Pancreas (tissue), 10 donors: ENCODE measurements at regions not wholly inside any gene's neighbourhood (a gene's known extent, or its start where the extent isn't known, plus 50 kb on each side); places are given as distances from the start of the nearest gene placed in this dataset.

ENCODE experiments used
- ATAC-seq, 4 donors: fragments of 200-7000 bp; cut with Tn5 transposase; one replicate each; pipeline versions ENCODE4 v1.8.0 to v1.9.1; 2020; ENCODE audit warnings: mild to moderate bottlenecking in 4 of 4, moderate library complexity in 4 of 4
- DNase-seq, 6 donors: peaks; one replicate each; pipeline ENCODE4 v3.0.0-alpha.2; 2020
- FAIRE-seq: peaks from 2 replicates; lab custom pipeline; 2012; peaks lifted over from hg19 to GRCh38; lab: Jason Lieb, UNC
- H3K27ac ChIP-seq, 4 donors: fragments of 200-600 bp; sonication (generic); 1 replicate in 3 of 4; 2 replicates in 1 of 4; pipeline versions ENCODE4 v1.5.0 to v1.8.0; 2020
- H3K27me3 ChIP-seq, 4 donors: fragments of 200-600 bp; one replicate each; pipeline ENCODE4 v1.8.0; 2021
- H3K36me3 ChIP-seq, 3 donors: fragments of 200-600 bp; sonication (generic) in 1 of 3; one replicate each; pipeline versions ENCODE4 v1.5.0 to v1.8.0; 2020 to 2021
- H3K4me1 ChIP-seq, 3 donors: fragments of 200-600 bp; one replicate each; pipeline ENCODE4 v1.8.0; 2021
- H3K4me3 ChIP-seq, 4 donors: fragments of 200-600 bp; sonication (generic) in 2 of 4; one replicate each; pipeline versions ENCODE4 v1.5.0 to v1.8.0; 2020 to 2021
- H3K9me3 ChIP-seq, 4 donors: fragments of 200-600 bp; one replicate each; pipeline ENCODE4 v1.8.0; 2021
- CTCF ChIP-seq, 4 donors: fragments of 200-600 bp; sonication (generic) in 3 of 4; IDR thresholded peaks; one replicate each; pipeline versions ENCODE4 v1.5.0 to v1.8.0; 2021; ENCODE audit warnings: antibody characterized with exemption in 4 of 4
- WGBS, 2 donors: extraction: QIAGEN DNeasy Blood & Tissue Kit; methylation state at CpG; one replicate each; pipeline ENCODE4 v1.1.7; 2013; 5-methylcytosine and 5-hydroxymethylcytosine counted together
- intact Hi-C, 3 donors: fragments of 100-400 bp; cut with DNase I; formaldehyde crosslinking; loops; one replicate each; pipeline versions ENCODE4 v1.11.1 to v1.14.2; 2022
- donor health status: healthy with polysubstance abuse.
- donor health status: DM: no; HTN: no; CAD: no; lungs with moderate emphysema.
- donor health status: DM: no; HTN: no; CAD: no.
- donor health status: control.
- donor health status: control.
- donor health status: Bipolar disorder and iron deficiency.
- donor health status: DM: yes; HTN: yes; CAD: no.
- donor health status: DM: no; HTN: no; CAD: no.
- donor health status: DM: no; HTN: no; CAD: no.
- donor health status: DM: yes; HTN: yes; CAD: no.

DNA sequence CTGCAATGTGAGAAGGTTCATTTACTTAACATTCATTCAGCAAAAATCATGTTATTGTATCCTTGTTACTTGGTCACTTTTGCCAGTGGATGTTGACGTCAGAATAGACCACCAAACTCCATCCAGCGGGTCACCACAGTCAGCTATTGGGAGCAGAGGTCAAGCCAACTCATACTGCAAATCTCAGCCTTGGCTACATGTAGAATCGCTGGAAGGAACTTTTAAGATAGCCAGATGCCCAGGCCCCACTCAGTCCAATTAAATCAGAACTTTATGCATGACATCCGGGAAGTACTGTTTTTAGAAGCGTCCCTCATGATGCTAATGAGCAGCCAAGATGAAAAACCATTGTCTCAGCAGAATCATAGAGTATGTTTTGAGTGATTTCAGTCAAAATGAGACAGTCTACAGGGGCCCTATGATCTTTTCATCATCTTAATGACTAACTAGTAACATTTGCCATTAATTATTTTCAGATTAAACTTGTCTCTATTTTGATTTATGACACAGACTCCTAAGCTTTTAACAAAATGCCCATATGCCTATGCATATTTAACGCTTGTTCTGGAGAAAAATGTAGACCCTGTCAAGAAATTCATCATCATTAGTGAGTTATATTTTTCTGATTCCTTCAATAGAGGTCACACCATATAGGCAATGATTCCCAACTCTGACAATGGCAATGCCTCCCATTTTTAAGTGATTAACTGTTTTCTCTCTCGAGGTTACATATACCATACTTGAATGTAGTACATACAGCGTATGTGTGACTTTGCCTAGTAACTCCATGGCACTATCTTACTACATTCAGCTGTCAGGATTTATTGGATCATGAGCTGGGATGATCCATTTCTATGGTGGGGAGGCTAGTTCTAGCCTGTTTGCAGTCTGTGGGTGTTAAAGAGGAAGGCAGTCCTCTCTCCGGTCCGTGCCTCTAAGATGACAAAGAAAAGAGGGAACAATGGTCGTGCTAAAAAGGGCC is 63.7 kb upstream of the CCBE1 start:
- no peaks in the 10 kb centered on the region for H3K36me3 ChIP-seq
- H3K4me3 ChIP-seq: no peak overlapping the region
- no peak for DNase-seq
- intact Hi-C loops: no loop called here
- no peak overlapping the region for H3K27ac ChIP-seq
- H3K9me3 ChIP-seq: no peaks in the 10 kb centered on the region
- 67 to 79% methylated on average over 11 of the region's 11 CpGs for WGBS, 2 donors
- H3K27me3 ChIP-seq: no peaks in the 10 kb centered on the region
- no peaks in the 10 kb centered on the region for H3K4me1 ChIP-seq
- FAIRE-seq: no peak
- TF ChIP-seq CTCF (IDR thresholded peaks at IDR 0.05): no peak
- ATAC-seq: no peak

GRCh38 chr18:59760212-59760611 is 63.0 kb upstream of the CCBE1 start:
- intact Hi-C loops: no loop called here
- DNase-seq: no peak
- no peak overlapping the region for H3K4me3 ChIP-seq
- ATAC-seq: no peak
- no peak for FAIRE-seq
- no peak overlapping the region for H3K27ac ChIP-seq
- H3K4me1 ChIP-seq: no peaks in the 10 kb centered on the region
- no peak for TF ChIP-seq CTCF (IDR thresholded peaks at IDR 0.05)
- no peaks in the 10 kb centered on the region for H3K9me3 ChIP-seq
- H3K36me3 ChIP-seq: no peaks in the 10 kb centered on the region
- H3K27me3 ChIP-seq: no peaks in the 10 kb centered on the region
- WGBS, 2 donors: 94 to 96% methylated on average over 4 of the region's 4 CpGs

DNA sequence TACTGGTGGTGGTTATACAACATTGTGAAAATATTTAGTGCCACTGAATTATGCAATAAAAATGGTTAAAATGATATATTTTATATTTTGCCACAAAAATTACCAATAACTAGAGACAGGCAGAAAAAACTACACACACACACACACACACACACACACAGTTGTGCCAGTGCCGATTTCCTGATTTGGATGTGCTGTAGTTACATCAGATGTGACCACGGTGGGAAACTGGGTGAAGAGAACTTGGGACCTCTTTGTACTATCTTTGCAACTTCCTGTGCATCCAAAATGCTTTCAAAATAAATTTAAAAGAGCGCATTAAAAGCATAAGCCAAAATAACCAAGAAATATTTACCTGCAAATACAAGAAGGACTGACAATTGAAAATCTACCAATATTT is 61.6 kb upstream of the CCBE1 start:
- FAIRE-seq: no peak
- no peak for TF ChIP-seq CTCF (IDR thresholded peaks at IDR 0.05)
- intact Hi-C loops: no loop called here
- Histone ChIP-seq H3K27ac (no peak overlapping the region), H3K4me1 (no peaks in the 10 kb centered on the region), H3K9me3 (no peaks in the 10 kb centered on the region), H3K36me3 (no peaks in the 10 kb centered on the region), H3K4me3 (no peak overlapping the region), H3K27me3 (no peaks in the 10 kb centered on the region)
- no peak for ATAC-seq
- DNase-seq: no peak
- 81% methylated on average over 3 of the region's 3 CpGs for whole genome bisulfite sequencing, 2 donors

GRCh38 chr18:59758106-59758505 is 60.9 kb upstream of the CCBE1 start:
- Histone ChIP-seq H3K27ac (no peak overlapping the region), H3K4me3 (no peak overlapping the region), H3K36me3 (no peaks in the 10 kb centered on the region), H3K27me3 (no peaks in the 10 kb centered on the region), H3K9me3 (no peaks in the 10 kb centered on the region), H3K4me1 (no peaks in the 10 kb centered on the region)
- no peak for ATAC-seq
- 18 to 31% methylated on average over 2 of the region's 2 CpGs for WGBS, 2 donors
- FAIRE-seq: no peak
- no peak for DNase-seq
- intact Hi-C loops: no loop called here
- TF ChIP-seq CTCF (IDR thresholded peaks at IDR 0.05): no peak

GRCh38 chr18:59752666-59753065 is 55.4 kb upstream of the CCBE1 start:
- ATAC-seq (no peak), FAIRE-seq (no peak), DNase-seq (no peak)
- Histone ChIP-seq H3K27me3 (no peaks in the 10 kb centered on the region), H3K27ac (no peak overlapping the region), H3K9me3 (no peaks in the 10 kb centered on the region), H3K4me1 (no peaks in the 10 kb centered on the region), H3K36me3 (no peaks in the 10 kb centered on the region), H3K4me3 (no peak overlapping the region)
- no peak for TF ChIP-seq CTCF (IDR thresholded peaks at IDR 0.05)
- intact Hi-C loops: no loop called here
- 32% methylated on average over 1 of the region's 1 CpG for WGBS, 2 donors
